ENCODE measurements at regions not wholly inside any gene's neighbourhood (a gene's known extent, or its start where the extent isn't known, plus 50 kb on each side); places are given as distances from the start of the nearest gene placed in this dataset.

DNA sequence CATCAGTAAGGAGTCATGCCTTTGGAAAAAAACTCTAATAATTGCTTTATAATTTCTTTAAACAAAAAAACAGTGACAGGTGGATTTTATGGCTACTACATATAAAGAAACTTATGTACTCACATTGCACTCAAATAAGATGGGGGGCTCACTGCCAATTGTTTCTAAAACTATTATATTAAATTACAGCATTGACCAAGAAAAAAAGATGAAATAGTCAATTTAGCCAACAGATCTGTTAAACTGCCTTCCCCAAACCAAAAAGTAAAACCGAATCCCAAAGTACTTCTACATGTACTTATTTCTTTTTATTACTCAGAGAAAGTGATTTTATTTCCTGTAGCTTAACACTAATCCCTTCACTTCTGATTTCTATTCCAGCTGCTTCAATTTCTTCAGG, 716.8 kb upstream of the SLITRK5 start:
- Histone ChIP-seq H2AFZ (ENCODE audit: low read length) (no peak overlapping the region), H3K9ac (ENCODE audit: extremely low read depth, insufficient read length, low read length) (no peak overlapping the region), H3K27me3 (ENCODE audit: insufficient read depth, low read length) (no peaks in the 10 kb centered on the region), H3K4ac (ENCODE audit: low read depth, low read length) (no peak overlapping the region), H2BK5ac (ENCODE audit: insufficient read length, low read length) (no peak overlapping the region), H3K14ac (ENCODE audit: insufficient read depth, low read length) (no peak overlapping the region), H3K23me2 (ENCODE audit: insufficient read length, low read depth, low read length, poor library complexity, severe bottlenecking) (no peaks in the 10 kb centered on the region), H3K4me1 (ENCODE audit: insufficient read depth, low read length) (no peaks in the 10 kb centered on the region), H4K8ac (replicated peaks; ENCODE audit: insufficient read length, low read depth, low read length) (no peak overlapping the region), H2BK15ac (ENCODE audit: low read depth, low read length) (no peak overlapping the region), H3K9me3 (ENCODE audit: control insufficient read depth, low read depth, low read length) (no peaks in the 10 kb centered on the region), H4K5ac (ENCODE audit: insufficient read length, low read depth, low read length) (no peak overlapping the region), H2BK120ac (ENCODE audit: low read depth, low read length, poor library complexity, severe bottlenecking) (no peak overlapping the region), H2AK5ac (ENCODE audit: insufficient read length, low read length) (no peak overlapping the region), H3K56ac (ENCODE audit: insufficient read length, low read depth, low read length) (no peak overlapping the region), H3K79me2 (ENCODE audit: insufficient read depth, low read length) (no peaks in the 10 kb centered on the region), H4K91ac (ENCODE audit: insufficient read length, low read depth, low read length) (no peak overlapping the region), H2BK12ac (ENCODE audit: insufficient read length, low read depth, low read length) (no peak overlapping the region), H3K79me1 (ENCODE audit: insufficient read depth, low read depth, low read length, poor library complexity, severe bottlenecking) (no peaks in the 10 kb centered on the region), H2BK20ac (ENCODE audit: low read depth, low read length, poor library complexity, severe bottlenecking) (no peak overlapping the region), H3T11ph (ENCODE audit: low read length) (no peak overlapping the region), H3K27ac (ENCODE audit: insufficient read length, low read depth, low read length) (no peak overlapping the region), H3K23ac (ENCODE audit: insufficient read length, low read depth, low read length) (no peak overlapping the region), H4K20me1 (ENCODE audit: control insufficient read depth, insufficient read depth, insufficient read length) (no peaks in the 10 kb centered on the region), H3K4me2 (ENCODE audit: insufficient read depth, insufficient read length, low read length) (no peak overlapping the region), H3K18ac (ENCODE audit: insufficient read length, low read depth, low read length) (no peak overlapping the region)
- H3K4me1 Mint-ChIP-seq, result no peaks in the 10 kb centered on the region
- H3K27me3 Mint-ChIP-seq (ENCODE audit: low read depth), result peaks cover 1% of the 10 kb centered on the region; the same call in 1 of the 2 replicates
- WGBS (ENCODE audit: extremely low coverage, insufficient read length, low lambda C conversion rate), result no CpG with 5 or more reads among the region's 1 CpG
- no peak overlapping the region for H3K27ac Mint-ChIP-seq
- H3K4me3 Mint-ChIP-seq, result no peak overlapping the region
- peaks cover 0 to 3% (median 0%) of the 10 kb centered on the region in 3 experiments; a peak in 2 of 7 replicates for H3K36me3 Mint-ChIP-seq (ENCODE audit: insufficient read depth in 1 of 3, low read depth in 3 of 3)
- TF ChIP-seq, protein P1, sequence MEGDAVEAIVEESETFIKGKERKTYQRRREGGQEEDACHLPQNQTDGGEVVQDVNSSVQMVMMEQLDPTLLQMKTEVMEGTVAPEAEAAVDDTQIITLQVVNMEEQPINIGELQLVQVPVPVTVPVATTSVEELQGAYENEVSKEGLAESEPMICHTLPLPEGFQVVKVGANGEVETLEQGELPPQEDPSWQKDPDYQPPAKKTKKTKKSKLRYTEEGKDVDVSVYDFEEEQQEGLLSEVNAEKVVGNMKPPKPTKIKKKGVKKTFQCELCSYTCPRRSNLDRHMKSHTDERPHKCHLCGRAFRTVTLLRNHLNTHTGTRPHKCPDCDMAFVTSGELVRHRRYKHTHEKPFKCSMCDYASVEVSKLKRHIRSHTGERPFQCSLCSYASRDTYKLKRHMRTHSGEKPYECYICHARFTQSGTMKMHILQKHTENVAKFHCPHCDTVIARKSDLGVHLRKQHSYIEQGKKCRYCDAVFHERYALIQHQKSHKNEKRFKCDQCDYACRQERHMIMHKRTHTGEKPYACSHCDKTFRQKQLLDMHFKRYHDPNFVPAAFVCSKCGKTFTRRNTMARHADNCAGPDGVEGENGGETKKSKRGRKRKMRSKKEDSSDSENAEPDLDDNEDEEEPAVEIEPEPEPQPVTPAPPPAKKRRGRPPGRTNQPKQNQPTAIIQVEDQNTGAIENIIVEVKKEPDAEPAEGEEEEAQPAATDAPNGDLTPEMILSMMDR (conservative IDR thresholded peaks at IDR 0.05), result no peak
- no peak for DNase-seq
- H3K9me3 Mint-ChIP-seq, result peaks cover 0 to 3% of the 10 kb centered on the region in 2 experiments; a peak in 1 of 5 replicates

Measured in H9 (cell line).